ENCODE measurements at regions not wholly inside any gene's neighbourhood (a gene's known extent, or its start where the extent isn't known, plus 50 kb on each side); places are given as distances from the start of the nearest gene placed in this dataset.

GRCh38 chr6:3660473-3660872 is 91.0 kb downstream of the PXDC1 start:
- TF ChIP-seq, protein P1, sequence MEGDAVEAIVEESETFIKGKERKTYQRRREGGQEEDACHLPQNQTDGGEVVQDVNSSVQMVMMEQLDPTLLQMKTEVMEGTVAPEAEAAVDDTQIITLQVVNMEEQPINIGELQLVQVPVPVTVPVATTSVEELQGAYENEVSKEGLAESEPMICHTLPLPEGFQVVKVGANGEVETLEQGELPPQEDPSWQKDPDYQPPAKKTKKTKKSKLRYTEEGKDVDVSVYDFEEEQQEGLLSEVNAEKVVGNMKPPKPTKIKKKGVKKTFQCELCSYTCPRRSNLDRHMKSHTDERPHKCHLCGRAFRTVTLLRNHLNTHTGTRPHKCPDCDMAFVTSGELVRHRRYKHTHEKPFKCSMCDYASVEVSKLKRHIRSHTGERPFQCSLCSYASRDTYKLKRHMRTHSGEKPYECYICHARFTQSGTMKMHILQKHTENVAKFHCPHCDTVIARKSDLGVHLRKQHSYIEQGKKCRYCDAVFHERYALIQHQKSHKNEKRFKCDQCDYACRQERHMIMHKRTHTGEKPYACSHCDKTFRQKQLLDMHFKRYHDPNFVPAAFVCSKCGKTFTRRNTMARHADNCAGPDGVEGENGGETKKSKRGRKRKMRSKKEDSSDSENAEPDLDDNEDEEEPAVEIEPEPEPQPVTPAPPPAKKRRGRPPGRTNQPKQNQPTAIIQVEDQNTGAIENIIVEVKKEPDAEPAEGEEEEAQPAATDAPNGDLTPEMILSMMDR (conservative IDR thresholded peaks at IDR 0.05; ENCODE audit: low read depth, low read length): no peak
- no peak for TF ChIP-seq EZH2 (IDR thresholded peaks at IDR 0.05; ENCODE audit: borderline replicate concordance, low read depth, low read length, poor library complexity, severe bottlenecking)
